Fibroblast of pulmonary artery (primary cell): ENCODE measurements at regions not wholly inside any gene's neighbourhood (a gene's known extent, or its start where the extent isn't known, plus 50 kb on each side); places are given as distances from the start of the nearest gene placed in this dataset.

Experiments
- DNase-seq: peaks from one replicate; pipeline ENCODE4 v3.0.0-alpha.2; 2010; ENCODE audit warnings: low read depth
- H3K4me3 ChIP-seq: replicated peaks from 2 replicates; pipeline ENCODE4 v1.5.1; 2011; ENCODE audit warnings: low read depth, mild to moderate bottlenecking, control low read depth, low read length, moderate library complexity
- TF ChIP-seq, protein P1 (sequence below): IDR thresholded peaks from 2 replicates; pipeline ENCODE4 v1.5.1; 2011; ENCODE audit warnings: mild to moderate bottlenecking, control low read depth, low read length, inconsistent platforms; ENCODE audit errors: missing control alignments

DNA sequence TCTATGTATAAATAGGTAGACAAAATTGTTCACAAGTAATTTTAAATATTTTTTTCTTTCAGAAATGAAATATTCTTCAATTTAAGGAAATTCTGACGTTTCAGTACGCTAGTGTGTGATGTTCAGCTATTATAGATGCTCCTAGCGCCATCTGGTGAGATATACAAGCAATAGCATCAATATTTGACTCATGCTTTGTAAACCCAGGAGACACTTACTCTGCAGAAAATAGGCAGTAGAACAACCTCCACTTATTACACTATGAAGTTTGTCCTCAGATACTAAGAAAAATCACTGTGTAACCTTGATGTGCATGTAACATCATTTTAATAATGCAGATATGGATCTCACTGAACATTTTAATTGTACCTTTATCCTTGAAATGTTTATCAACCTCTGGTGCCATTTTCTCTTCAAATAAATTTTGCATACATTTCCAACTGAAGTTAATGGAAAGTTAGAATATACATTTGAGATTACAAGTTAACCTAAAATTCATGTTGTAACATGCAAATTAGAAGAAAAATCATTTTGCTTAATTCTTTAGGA is 151.5 kb upstream of the FAM3C start:
- DNase-seq = peak; percentile 85
- no peak overlapping the region for H3K4me3 ChIP-seq
- TF ChIP-seq, protein P1, sequence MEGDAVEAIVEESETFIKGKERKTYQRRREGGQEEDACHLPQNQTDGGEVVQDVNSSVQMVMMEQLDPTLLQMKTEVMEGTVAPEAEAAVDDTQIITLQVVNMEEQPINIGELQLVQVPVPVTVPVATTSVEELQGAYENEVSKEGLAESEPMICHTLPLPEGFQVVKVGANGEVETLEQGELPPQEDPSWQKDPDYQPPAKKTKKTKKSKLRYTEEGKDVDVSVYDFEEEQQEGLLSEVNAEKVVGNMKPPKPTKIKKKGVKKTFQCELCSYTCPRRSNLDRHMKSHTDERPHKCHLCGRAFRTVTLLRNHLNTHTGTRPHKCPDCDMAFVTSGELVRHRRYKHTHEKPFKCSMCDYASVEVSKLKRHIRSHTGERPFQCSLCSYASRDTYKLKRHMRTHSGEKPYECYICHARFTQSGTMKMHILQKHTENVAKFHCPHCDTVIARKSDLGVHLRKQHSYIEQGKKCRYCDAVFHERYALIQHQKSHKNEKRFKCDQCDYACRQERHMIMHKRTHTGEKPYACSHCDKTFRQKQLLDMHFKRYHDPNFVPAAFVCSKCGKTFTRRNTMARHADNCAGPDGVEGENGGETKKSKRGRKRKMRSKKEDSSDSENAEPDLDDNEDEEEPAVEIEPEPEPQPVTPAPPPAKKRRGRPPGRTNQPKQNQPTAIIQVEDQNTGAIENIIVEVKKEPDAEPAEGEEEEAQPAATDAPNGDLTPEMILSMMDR = peak; percentile 74

DNA sequence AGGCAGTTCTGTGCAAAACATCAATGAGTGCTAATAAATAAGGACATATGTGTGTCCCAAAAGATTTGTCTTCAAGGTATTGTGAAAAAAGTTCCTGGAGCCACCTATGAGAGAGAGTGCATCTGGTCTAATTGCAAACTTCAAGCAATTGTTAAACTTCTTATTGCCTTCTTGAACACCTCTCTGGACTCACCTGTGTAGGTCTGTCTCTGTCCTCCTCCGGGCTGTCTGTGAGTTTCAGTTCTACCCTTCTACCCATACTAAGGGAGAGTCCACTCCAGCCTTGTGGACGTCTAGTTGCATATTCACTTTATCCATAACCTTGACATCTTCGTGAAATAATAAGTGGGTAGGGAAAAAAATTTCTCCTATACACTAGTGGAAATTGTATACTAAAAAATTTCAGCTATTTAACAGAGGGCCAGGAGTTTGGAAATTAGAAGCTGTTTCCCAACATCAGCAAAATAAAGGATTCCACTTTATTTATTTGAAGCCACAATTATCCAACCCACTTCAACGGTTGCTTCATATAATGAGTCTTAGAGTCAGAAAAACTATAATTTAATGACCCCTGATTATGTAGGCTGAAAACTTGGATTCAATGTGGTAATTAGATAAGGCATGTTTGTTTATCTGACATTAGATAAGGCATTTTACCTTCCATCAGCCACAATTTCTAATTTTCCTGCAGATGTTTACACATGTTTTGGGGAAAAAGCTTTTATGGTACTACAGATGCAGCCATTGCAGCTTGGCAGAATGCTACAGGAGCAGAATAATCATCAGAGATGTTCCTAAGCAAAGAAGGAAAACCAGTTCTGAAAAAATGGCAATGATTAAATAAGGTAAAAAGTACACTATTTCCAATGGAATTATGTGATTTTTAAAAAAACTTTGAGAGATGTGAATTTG is 150.8 kb upstream of the FAM3C start:
- H3K4me3 ChIP-seq = no peak overlapping the region
- DNase-seq = no peak
- TF ChIP-seq, protein P1 = no peak

DNA sequence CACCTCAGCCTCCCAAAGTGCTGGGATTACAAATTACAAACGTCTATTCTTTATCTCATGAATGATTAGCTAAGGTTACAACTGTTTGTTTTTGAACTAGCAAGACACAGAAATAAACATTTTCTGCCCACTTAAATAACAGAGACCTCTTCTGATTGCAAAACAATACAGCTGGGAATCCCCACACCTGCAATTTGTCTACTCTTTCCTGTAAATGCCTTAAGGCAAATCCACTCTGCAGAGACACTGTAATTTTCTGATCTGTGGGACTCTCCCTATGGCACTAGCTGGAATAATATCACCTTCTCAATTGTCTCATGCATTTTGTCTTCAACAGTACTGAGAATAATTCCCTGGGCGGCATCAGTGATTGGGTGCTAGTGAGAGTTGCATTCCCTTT is 149.3 kb upstream of the FAM3C start:
- DNase-seq = no peak
- H3K4me3 ChIP-seq = no peak overlapping the region
- TF ChIP-seq, protein P1 = no peak

DNA sequence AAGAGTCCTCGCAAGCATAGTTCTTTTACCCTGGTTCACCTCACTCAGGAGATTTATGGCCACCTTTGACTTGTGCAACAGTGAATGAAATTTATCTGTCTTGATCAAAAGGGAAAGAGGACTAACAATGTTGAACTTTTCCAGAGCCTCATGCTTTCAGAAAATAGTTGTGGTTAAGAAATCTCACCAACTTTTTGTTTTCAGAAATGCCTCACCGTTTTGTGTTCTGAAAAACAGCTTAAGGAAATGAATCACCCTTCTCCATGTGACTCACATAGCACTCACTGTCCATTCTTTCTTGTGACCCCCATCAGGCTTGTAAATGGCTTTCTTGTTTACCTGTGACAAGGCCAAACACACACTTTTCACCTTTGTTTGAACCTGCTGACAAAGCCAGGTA is 148.6 kb upstream of the FAM3C start:
- no peak overlapping the region for H3K4me3 ChIP-seq
- TF ChIP-seq, protein P1 = no peak
- peak; percentile 96 for DNase-seq

DNA sequence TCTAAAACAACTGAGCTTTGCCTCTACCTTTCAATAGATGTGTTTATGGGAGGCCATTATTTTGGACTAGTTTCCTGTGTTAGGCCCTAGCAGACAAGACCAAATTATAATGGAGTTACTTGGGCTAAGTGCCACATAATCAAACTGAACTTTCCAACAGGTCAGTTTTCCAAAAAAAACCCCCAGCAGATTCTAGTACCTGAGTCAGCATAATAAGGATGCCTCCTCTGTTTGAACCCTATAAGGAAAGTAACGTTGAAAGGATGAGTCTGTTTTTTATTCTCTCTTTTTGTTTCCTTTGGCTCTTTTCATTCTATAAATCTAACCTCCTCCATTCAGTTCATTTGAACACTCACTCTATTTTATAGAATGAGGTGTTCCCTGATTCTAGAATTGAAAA is 148.1 kb upstream of the FAM3C start:
- TF ChIP-seq, protein P1 = no peak
- H3K4me3 ChIP-seq = no peak overlapping the region
- DNase-seq = no peak

DNA sequence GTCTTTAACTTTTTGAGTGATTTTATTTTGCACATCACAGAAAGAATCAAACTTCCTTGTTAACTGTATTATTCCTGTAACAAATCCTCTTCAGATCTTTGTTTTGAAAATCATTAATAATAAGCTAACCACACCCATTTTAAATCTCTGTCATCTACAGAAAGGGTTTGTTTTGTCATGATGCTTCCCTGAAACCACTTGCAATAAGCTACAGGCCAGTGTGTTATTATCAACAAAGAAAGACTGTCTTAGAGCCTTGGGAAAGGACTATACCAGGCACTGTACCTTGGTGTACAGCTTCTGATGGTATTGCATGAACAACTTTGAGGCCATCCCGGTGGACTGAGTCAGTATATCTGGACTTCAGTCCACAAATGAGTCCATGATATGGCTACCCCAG is 145.3 kb upstream of the FAM3C start:
- no peak for DNase-seq
- TF ChIP-seq, protein P1 = no peak
- H3K4me3 ChIP-seq = no peak overlapping the region
